ENCODE measurements at regions not wholly inside any gene's neighbourhood (a gene's known extent, or its start where the extent isn't known, plus 50 kb on each side); places are given as distances from the start of the nearest gene placed in this dataset.

GRCh38 chr6:147784371-147784770, 275.9 kb downstream of the SAMD5 start:
- TF ChIP-seq CTCF (IDR thresholded peaks at IDR 0.05), result no peak
- Mint-ChIP-seq H3K4me3 (no peak overlapping the region), H3K9me3 (no peaks in the 10 kb centered on the region), H3K27ac (no peak overlapping the region), H3K36me3 (ENCODE audit: low read depth) (no peaks in the 10 kb centered on the region), H3K4me1 (no peaks in the 10 kb centered on the region), H3K27me3 (no peaks in the 10 kb centered on the region)
- CTCF ChIA-PET, result no interaction called here
- POLR2A ChIA-PET, result no interaction called here
- intact Hi-C loops (cut with micrococcal nuclease), result no loop called here
- ATAC-seq (ENCODE audit: low read depth), result no peak
- no peak for DNase-seq

GRCh38 chr6:147787417-147787816, 278.9 kb downstream of the SAMD5 start:
- CTCF ChIA-PET, result no interaction called here

DNA sequence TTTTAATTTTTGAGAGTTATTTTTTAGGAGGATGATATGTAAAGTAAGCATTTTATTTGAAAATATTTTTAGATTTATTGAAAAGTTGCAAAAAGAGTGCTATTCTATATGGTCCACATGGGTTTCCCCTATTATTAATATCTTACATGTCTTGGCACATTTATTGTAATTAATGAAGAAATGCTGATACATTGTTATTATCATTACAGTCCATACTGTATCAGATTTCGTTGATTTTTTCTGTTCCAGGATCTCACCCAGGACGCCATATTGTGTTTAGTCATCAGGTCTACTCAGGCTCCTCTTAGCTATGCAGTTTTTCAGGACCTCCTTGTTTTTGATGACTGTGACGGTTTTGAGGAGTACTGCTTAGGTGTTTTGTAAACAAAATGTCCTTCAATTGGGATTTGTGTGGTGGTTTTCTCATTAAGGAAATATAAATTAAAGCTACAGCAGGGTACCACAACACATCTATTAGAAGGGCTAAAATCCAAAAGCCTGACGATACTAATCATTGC, 281.0 kb downstream of the SAMD5 start:
- no peak overlapping the region for H3K4me3 Mint-ChIP-seq
- POLR2A ChIA-PET, result no interaction called here
- CTCF ChIA-PET, result no interaction called here
- DNase-seq (no peak), ATAC-seq (ENCODE audit: low read depth) (no peak)
- H3K27ac Mint-ChIP-seq, result no peak overlapping the region
- intact Hi-C loops (cut with micrococcal nuclease), result no loop called here
- H3K27me3 Mint-ChIP-seq, result no peaks in the 10 kb centered on the region
- H3K4me1 Mint-ChIP-seq, result no peaks in the 10 kb centered on the region
- H3K36me3 Mint-ChIP-seq (ENCODE audit: low read depth), result no peaks in the 10 kb centered on the region
- TF ChIP-seq CTCF (IDR thresholded peaks at IDR 0.05), result no peak
- peaks cover 4% of the 10 kb centered on the region for H3K9me3 Mint-ChIP-seq

More at GRCh38 chr6:147787417-147787816, 278.9 kb downstream of the SAMD5 start:
- POLR2A ChIA-PET, result no interaction called here
- no peak for TF ChIP-seq CTCF (IDR thresholded peaks at IDR 0.05)
- ATAC-seq (ENCODE audit: low read depth), result no peak
- intact Hi-C loops (cut with micrococcal nuclease), result no loop called here
- no peak overlapping the region for H3K4me3 Mint-ChIP-seq
- H3K27me3 Mint-ChIP-seq, result no peaks in the 10 kb centered on the region
- peaks cover 4% of the 10 kb centered on the region for H3K9me3 Mint-ChIP-seq
- H3K27ac Mint-ChIP-seq, result no peak overlapping the region
- H3K36me3 Mint-ChIP-seq (ENCODE audit: low read depth), result no peaks in the 10 kb centered on the region
- no peak for DNase-seq
- no peaks in the 10 kb centered on the region for H3K4me1 Mint-ChIP-seq

DNA sequence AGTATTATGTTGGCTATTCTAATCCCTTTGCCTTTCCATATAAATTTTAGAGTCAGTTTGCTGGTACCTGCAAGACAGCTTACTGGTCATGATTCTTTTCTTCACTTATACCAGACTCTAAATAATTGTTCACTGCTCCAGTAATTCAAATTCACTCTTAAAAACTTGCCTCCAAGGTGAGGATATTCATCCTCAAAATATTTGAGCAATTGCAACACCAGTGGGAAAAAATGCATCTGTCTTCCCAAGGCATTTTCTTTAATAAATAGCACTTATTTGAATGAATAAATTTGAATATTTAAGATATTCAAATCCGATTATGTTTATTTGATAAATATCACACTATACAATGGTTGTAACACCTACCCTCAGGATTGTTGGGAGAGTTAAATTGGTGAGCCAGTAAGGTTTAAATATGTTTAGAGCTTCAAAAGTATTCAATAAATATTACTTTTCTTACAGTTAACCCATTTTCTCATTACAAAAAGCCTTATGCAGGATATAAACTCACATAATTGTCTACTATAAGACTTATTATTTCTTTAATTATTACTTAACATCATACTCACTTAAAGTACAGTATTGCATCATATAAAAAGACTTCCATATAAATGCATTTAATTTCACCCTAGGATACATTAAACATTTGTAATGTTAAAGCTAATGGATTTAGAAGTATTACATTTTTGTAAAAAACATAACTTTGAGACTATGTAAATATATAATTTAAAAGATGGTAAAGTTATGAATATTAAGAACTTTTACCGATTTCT, 285.6 kb downstream of the SAMD5 start:
- peaks cover 6% of the 10 kb centered on the region for H3K9me3 Mint-ChIP-seq
- ChIA-PET POLR2A (no interaction called here), CTCF (no interaction called here)
- no peak for ATAC-seq (ENCODE audit: low read depth)
- no peaks in the 10 kb centered on the region for H3K27me3 Mint-ChIP-seq
- no peak for DNase-seq
- intact Hi-C loops (cut with micrococcal nuclease), result no loop called here
- H3K4me1 Mint-ChIP-seq, result no peaks in the 10 kb centered on the region
- no peaks in the 10 kb centered on the region for H3K36me3 Mint-ChIP-seq (ENCODE audit: low read depth)
- no peak for TF ChIP-seq CTCF (IDR thresholded peaks at IDR 0.05)
- H3K4me3 Mint-ChIP-seq, result no peak overlapping the region
- H3K27ac Mint-ChIP-seq, result no peak overlapping the region

GRCh38 chr6:147802459-147802858, 294.0 kb downstream of the SAMD5 start:
- Mint-ChIP-seq H3K36me3 (ENCODE audit: low read depth) (no peaks in the 10 kb centered on the region), H3K27me3 (no peaks in the 10 kb centered on the region), H3K4me3 (no peak overlapping the region), H3K27ac (no peak overlapping the region), H3K4me1 (no peaks in the 10 kb centered on the region), H3K9me3 (peaks cover 6% of the 10 kb centered on the region)
- POLR2A ChIA-PET, result no interaction called here
- intact Hi-C loops (cut with micrococcal nuclease), result no loop called here
- no peak for DNase-seq
- CTCF ChIA-PET, result no interaction called here
- ATAC-seq (ENCODE audit: low read depth), result no peak
- TF ChIP-seq CTCF (IDR thresholded peaks at IDR 0.05), result no peak
